AG09309 (cell line): ENCODE measurements at regions not wholly inside any gene's neighbourhood (a gene's known extent, or its start where the extent isn't known, plus 50 kb on each side); places are given as distances from the start of the nearest gene placed in this dataset.

ENCODE experiments used
- DNase-seq: peaks from one replicate; pipeline ENCODE4 v3.0.0-alpha.2; 2010; ENCODE audit warnings: low read depth
- H3K4me3 ChIP-seq: 2 replicates; pipeline ENCODE4 v1.5.1; 2011; ENCODE audit warnings: mild to moderate bottlenecking, low read depth, low read length, moderate library complexity; ENCODE audit not compliant: control insufficient read depth
- CTCF ChIP-seq: IDR thresholded peaks from 2 replicates; pipeline ENCODE4 v1.5.1; 2011; ENCODE audit warnings: mild to moderate bottlenecking, low read depth, low read length, inconsistent platforms; ENCODE audit not compliant: insufficient read depth, control insufficient read depth; ENCODE audit errors: missing control alignments

GRCh38 chr3:153029350-153029749 lies 132.7 kb upstream of the RAP2B start:
- DNase-seq = no peak
- H3K4me3 ChIP-seq = no peak overlapping the region
- no peak for TF ChIP-seq CTCF

GRCh38 chr3:153032891-153033290 lies 129.1 kb upstream of the RAP2B start:
- DNase-seq = no peak
- no peak overlapping the region for H3K4me3 ChIP-seq
- TF ChIP-seq CTCF = no peak

GRCh38 chr3:153036846-153037245 lies 125.2 kb upstream of the RAP2B start:
- TF ChIP-seq CTCF = no peak
- no peak for DNase-seq
- H3K4me3 ChIP-seq = no peak overlapping the region

- no peak for TF ChIP-seq CTCF
- H3K4me3 ChIP-seq = no peak overlapping the region
- DNase-seq = no peak
These were observed 123.7 kb upstream of the RAP2B start for GRCh38 chr3:153038367-153038766.

- DNase-seq = no peak
- no peak overlapping the region for H3K4me3 ChIP-seq
- no peak for TF ChIP-seq CTCF
These were observed 123.2 kb upstream of the RAP2B start for GRCh38 chr3:153038779-153039178.

GRCh38 chr3:153041181-153041580 lies 120.8 kb upstream of the RAP2B start:
- DNase-seq = no peak
- TF ChIP-seq CTCF = no peak
- no peak overlapping the region for H3K4me3 ChIP-seq

- DNase-seq = no peak
- TF ChIP-seq CTCF = no peak
- no peak overlapping the region for H3K4me3 ChIP-seq
These were observed 119.9 kb upstream of the RAP2B start for GRCh38 chr3:153042088-153042487.
